ENCODE measurements at regions not wholly inside any gene's neighbourhood (a gene's known extent, or its start where the extent isn't known, plus 50 kb on each side); places are given as distances from the start of the nearest gene placed in this dataset.

DNA sequence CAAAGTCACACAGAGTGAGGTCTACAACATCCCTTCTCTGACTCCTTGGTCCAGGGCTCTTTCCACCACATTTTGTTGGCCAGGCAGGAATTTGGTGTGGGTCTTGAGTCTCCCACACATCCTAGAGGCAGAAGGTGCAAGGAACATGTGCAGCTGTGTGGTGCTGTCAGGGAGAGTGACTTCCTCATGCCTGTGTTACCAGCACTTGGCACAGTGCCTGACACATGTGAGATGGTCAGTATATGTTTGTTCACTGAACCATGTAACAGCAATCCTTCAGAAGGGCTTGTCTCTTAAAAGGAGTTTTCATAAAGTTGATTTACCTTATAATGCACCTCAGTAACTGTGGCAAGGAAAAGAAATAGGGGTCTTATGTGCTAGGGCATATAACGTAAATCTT lies 168.5 kb downstream of the CDC5L start:
- Histone ChIP-seq H3K27me3 (ENCODE audit: insufficient read depth, low read length) (no peaks in the 10 kb centered on the region), H3K4me2 (ENCODE audit: low read length) (no peak overlapping the region), H3K4me1 (ENCODE audit: insufficient read depth, low read length, severe bottlenecking) (peaks cover 12% of the 10 kb centered on the region), H3K9me3 (ENCODE audit: low read length) (no peaks in the 10 kb centered on the region), H3K9me2 (ENCODE audit: low read depth, low read length) (no peaks in the 10 kb centered on the region), H3K9ac (ENCODE audit: low read length) (no peak overlapping the region), H4K20me1 (ENCODE audit: insufficient read depth, low read length) (no peaks in the 10 kb centered on the region), H2AFZ (ENCODE audit: low read length) (no peak overlapping the region), H3K27ac (ENCODE audit: low read depth, low read length, poor library complexity, severe bottlenecking) (no peak overlapping the region), H3K4me3 (ENCODE audit: low read depth, low read length, poor library complexity, severe bottlenecking) (no peak overlapping the region), H3K36me3 (ENCODE audit: insufficient read depth, low read length) (no peaks in the 10 kb centered on the region), H3K79me2 (ENCODE audit: insufficient read depth, low read length) (no peaks in the 10 kb centered on the region), H3F3A (ENCODE audit: insufficient read depth, low read length) (no peaks in the 10 kb centered on the region)
- no peak for TF ChIP-seq EZH2 (IDR thresholded peaks at IDR 0.05; ENCODE audit: borderline replicate concordance, low read length)

DNA sequence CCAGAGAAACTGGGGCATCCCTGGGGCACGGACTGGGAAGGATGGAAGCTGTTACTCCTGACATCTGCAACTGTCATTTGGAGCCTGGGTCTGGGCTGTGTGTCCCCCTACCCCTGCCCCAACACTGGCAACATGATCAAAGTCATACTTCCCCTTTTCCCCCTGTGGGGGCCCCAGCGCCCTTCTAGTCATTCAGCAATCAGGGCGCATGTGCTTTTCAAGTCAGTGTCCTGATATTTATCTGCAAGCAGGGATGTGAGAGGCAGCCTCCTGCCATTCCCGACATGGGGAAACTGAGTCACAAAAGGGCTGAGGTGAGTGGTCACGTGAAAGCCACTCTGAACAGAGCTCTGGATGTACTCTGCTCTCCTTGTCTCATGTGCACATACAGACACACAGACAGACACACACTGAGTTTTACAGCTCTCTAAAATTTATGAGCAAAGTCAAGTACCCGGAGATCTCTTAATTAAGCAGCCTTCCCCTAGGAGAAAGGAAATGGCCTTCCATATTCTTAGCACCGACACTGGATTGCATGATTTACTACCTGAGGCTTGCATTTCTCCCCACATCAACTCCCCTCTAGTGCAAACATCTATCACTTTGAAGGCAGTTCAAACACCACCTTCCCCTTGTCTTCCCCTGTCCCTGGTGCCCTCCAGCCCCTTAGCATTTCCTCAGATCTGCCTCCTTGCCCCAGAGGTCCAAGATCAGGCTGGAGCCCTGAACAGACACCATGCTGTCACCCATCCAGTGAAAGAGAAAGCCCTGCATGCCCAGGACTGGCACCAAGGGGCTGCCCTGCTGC lies 170.7 kb downstream of the CDC5L start:
- no peak overlapping the region for H3K4me2 ChIP-seq (ENCODE audit: low read length)
- TF ChIP-seq, protein P1, sequence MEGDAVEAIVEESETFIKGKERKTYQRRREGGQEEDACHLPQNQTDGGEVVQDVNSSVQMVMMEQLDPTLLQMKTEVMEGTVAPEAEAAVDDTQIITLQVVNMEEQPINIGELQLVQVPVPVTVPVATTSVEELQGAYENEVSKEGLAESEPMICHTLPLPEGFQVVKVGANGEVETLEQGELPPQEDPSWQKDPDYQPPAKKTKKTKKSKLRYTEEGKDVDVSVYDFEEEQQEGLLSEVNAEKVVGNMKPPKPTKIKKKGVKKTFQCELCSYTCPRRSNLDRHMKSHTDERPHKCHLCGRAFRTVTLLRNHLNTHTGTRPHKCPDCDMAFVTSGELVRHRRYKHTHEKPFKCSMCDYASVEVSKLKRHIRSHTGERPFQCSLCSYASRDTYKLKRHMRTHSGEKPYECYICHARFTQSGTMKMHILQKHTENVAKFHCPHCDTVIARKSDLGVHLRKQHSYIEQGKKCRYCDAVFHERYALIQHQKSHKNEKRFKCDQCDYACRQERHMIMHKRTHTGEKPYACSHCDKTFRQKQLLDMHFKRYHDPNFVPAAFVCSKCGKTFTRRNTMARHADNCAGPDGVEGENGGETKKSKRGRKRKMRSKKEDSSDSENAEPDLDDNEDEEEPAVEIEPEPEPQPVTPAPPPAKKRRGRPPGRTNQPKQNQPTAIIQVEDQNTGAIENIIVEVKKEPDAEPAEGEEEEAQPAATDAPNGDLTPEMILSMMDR (IDR thresholded peaks at IDR 0.05; ENCODE audit: low read length): no peak
- no peak for TF ChIP-seq EZH2 (IDR thresholded peaks at IDR 0.05; ENCODE audit: borderline replicate concordance, low read length)

DNA sequence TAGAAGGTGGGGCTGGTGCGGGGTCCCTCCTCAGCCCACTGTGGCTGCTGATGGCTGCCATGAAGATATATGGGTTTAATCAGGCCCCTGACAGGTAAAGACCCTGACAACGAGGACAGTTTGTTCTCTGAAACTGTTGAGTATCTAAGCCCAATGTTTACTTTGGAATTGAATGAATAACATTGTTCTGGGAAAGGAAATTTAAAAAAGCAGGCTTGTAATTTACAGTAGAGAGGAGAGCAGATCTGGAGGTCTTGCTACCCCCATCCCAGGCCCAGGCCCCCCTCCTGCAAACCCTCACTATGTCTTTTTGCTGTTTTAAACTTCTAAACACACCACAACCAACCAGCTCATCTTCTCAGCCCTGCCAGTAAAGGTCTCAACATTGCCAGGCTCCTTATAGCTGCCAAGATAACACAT lies 171.3 kb downstream of the CDC5L start:
- Histone ChIP-seq H2AFZ (ENCODE audit: low read length) (no peak overlapping the region), H3K36me3 (ENCODE audit: insufficient read depth, low read length) (no peaks in the 10 kb centered on the region), H3K9ac (ENCODE audit: low read length) (no peak overlapping the region), H3K9me2 (ENCODE audit: low read depth, low read length) (no peaks in the 10 kb centered on the region), H3K4me2 (ENCODE audit: low read length) (no peak overlapping the region), H3K79me2 (ENCODE audit: insufficient read depth, low read length) (no peaks in the 10 kb centered on the region), H3K27me3 (ENCODE audit: insufficient read depth, low read length) (no peaks in the 10 kb centered on the region), H3K9me3 (ENCODE audit: low read length) (no peaks in the 10 kb centered on the region), H3F3A (ENCODE audit: insufficient read depth, low read length) (no peaks in the 10 kb centered on the region), H3K27ac (ENCODE audit: low read depth, low read length, poor library complexity, severe bottlenecking) (no peak overlapping the region), H3K4me1 (ENCODE audit: insufficient read depth, low read length, severe bottlenecking) (peaks cover 12% of the 10 kb centered on the region), H4K20me1 (ENCODE audit: insufficient read depth, low read length) (no peaks in the 10 kb centered on the region), H3K4me3 (ENCODE audit: low read depth, low read length, poor library complexity, severe bottlenecking) (no peak overlapping the region)
- TF ChIP-seq, protein P1 (IDR thresholded peaks at IDR 0.05; ENCODE audit: low read length): no peak
- no peak for TF ChIP-seq EZH2 (IDR thresholded peaks at IDR 0.05; ENCODE audit: borderline replicate concordance, low read length)

More for the DNA sequence above, 170.7 kb downstream of the CDC5L start:
- H3K9me2 ChIP-seq (ENCODE audit: low read depth, low read length): no peaks in the 10 kb centered on the region
- peaks cover 12% of the 10 kb centered on the region for H3K4me1 ChIP-seq (ENCODE audit: insufficient read depth, low read length, severe bottlenecking)
- no peaks in the 10 kb centered on the region for H3F3A ChIP-seq (ENCODE audit: insufficient read depth, low read length)
- H3K36me3 ChIP-seq (ENCODE audit: insufficient read depth, low read length): no peaks in the 10 kb centered on the region
- no peak overlapping the region for H3K4me3 ChIP-seq (ENCODE audit: low read depth, low read length, poor library complexity, severe bottlenecking)
- H3K27me3 ChIP-seq (ENCODE audit: insufficient read depth, low read length): no peaks in the 10 kb centered on the region
- no peak overlapping the region for H3K27ac ChIP-seq (ENCODE audit: low read depth, low read length, poor library complexity, severe bottlenecking)
- H2AFZ ChIP-seq (ENCODE audit: low read length): no peak overlapping the region
- H4K20me1 ChIP-seq (ENCODE audit: insufficient read depth, low read length): no peaks in the 10 kb centered on the region
- no peaks in the 10 kb centered on the region for H3K9me3 ChIP-seq (ENCODE audit: low read length)
- H3K9ac ChIP-seq (ENCODE audit: low read length): no peak overlapping the region
- H3K79me2 ChIP-seq (ENCODE audit: insufficient read depth, low read length): no peaks in the 10 kb centered on the region

Data from OCI-LY1 (cell line).